ENCODE measurements at regions not wholly inside any gene's neighbourhood (a gene's known extent, or its start where the extent isn't known, plus 50 kb on each side); places are given as distances from the start of the nearest gene placed in this dataset.

DNA sequence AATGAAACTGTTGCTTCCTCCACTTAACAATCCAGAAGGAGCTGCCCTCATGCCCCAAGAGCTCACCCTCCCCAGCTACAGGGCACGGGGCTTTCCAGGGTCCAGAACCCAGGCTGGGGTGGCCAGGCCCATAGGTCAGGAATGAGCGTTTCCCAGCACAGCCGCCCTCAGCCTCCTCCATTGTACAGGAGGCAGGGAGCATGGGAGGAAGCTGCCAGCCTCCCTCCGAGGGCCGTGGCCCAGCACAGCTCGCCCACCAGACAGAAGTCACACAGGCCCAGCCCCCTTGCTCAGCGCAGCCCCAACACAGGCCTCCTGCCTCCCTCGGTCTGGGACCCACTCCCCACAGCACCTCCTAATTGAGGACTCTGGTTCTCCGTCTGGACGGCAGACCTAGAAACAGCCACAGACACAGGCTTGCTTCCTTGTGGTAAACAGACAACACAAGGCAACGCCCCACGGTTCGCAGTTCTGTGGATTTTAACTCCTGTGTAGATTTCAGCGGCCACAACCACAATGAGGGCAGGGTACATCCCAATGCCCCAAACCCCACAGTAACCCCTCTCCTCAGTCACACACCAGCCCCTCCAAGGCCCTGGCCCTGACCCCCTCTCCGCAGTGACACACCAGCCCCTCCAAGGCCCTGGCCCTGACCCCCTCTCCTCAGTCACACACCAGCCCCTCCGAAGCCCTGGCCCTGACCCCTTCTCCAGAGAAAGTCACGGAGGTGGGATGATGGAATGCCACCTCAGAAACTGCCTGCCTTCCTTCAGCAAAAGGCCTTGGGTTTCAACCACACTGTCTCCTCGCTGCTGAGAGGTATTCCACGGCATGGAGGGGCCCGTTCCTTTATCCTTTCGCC is 173.5 kb downstream of the DLL1 start:
- TF ChIP-seq, protein P1, sequence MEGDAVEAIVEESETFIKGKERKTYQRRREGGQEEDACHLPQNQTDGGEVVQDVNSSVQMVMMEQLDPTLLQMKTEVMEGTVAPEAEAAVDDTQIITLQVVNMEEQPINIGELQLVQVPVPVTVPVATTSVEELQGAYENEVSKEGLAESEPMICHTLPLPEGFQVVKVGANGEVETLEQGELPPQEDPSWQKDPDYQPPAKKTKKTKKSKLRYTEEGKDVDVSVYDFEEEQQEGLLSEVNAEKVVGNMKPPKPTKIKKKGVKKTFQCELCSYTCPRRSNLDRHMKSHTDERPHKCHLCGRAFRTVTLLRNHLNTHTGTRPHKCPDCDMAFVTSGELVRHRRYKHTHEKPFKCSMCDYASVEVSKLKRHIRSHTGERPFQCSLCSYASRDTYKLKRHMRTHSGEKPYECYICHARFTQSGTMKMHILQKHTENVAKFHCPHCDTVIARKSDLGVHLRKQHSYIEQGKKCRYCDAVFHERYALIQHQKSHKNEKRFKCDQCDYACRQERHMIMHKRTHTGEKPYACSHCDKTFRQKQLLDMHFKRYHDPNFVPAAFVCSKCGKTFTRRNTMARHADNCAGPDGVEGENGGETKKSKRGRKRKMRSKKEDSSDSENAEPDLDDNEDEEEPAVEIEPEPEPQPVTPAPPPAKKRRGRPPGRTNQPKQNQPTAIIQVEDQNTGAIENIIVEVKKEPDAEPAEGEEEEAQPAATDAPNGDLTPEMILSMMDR (IDR thresholded peaks at IDR 0.05; ENCODE audit: poor library complexity) = no peak
- TF ChIP-seq EZH2 (IDR thresholded peaks at IDR 0.05; ENCODE audit: borderline replicate concordance) = no peak
